SU-DHL-6 (cell line): ENCODE measurements at regions not wholly inside any gene's neighbourhood (a gene's known extent, or its start where the extent isn't known, plus 50 kb on each side); places are given as distances from the start of the nearest gene placed in this dataset.

Experiments
- H2AFZ ChIP-seq: fragments of 200-600 bp; sonication (generic); 2 replicates; pipeline ENCODE4 v1.6.1; 2014; ENCODE audit warnings: low read depth, mild to moderate bottlenecking, moderate library complexity, mixed read lengths, antibody characterized with exemption, low read length; ENCODE audit not compliant: severe bottlenecking
- H3F3A ChIP-seq: fragments of 200-600 bp; shearing (Covaris generic); 2 replicates; pipeline ENCODE4 v1.6.0; 2016; ENCODE audit warnings: antibody characterized with exemption, mild to moderate bottlenecking; ENCODE audit not compliant: insufficient read depth
- H3K27ac ChIP-seq: fragments of 200-600 bp; sonication (generic); 2 replicates; pipeline ENCODE4 v1.5.1; 2016; ENCODE audit warnings: low read depth, mild to moderate bottlenecking, low read length, moderate library complexity, mixed read lengths
- H3K27me3 ChIP-seq: fragments of 200-600 bp; sonication (generic), shearing (Covaris generic); 2 replicates; pipeline ENCODE4 v1.6.0; 2014; ENCODE audit warnings: mild to moderate bottlenecking, low read length
- H3K36me3 ChIP-seq: fragments of 200-600 bp; sonication (generic); 2 replicates; pipeline ENCODE4 v1.6.1; 2014; ENCODE audit warnings: mild to moderate bottlenecking, low read length, mixed read lengths
- H3K4me2 ChIP-seq: fragments of 300-600, 200-600 bp; shearing (Covaris generic), sonication (generic); 2 replicates; pipeline ENCODE4 v1.6.0; 2014; ENCODE audit warnings: low read length, low read depth, mild to moderate bottlenecking; ENCODE audit not compliant: poor library complexity, severe bottlenecking
- H3K4me3 ChIP-seq: fragments of 200-600 bp; sonication (generic); 2 replicates; pipeline ENCODE4 v1.5.1; 2014; ENCODE audit warnings: antibody characterized with exemption, low read length, mild to moderate bottlenecking, mixed read lengths; ENCODE audit not compliant: insufficient read depth, poor library complexity, severe bottlenecking
- H3K79me2 ChIP-seq: fragments of 200-600 bp; sonication (generic); 2 replicates; pipeline ENCODE4 v1.6.1; 2014; ENCODE audit warnings: mild to moderate bottlenecking, low read length, moderate library complexity; ENCODE audit not compliant: insufficient read depth
- H3K9ac ChIP-seq: fragments of 200-600 bp; sonication (generic); 2 replicates; pipeline ENCODE4 v1.7.0; 2014; ENCODE audit warnings: mild to moderate bottlenecking, low read length
- H3K9me2 ChIP-seq: fragments of 200-600 bp; sonication (generic); replicated peaks from 2 replicates; pipeline ENCODE4 v1.6.1; 2014; ENCODE audit warnings: low read length; ENCODE audit not compliant: insufficient read depth
- H3K9me3 ChIP-seq: fragments of 200-600 bp; sonication (generic); 2 replicates; pipeline ENCODE4 v1.6.1; 2014; ENCODE audit warnings: low read length, mixed read lengths; ENCODE audit not compliant: insufficient read depth
- H4K20me1 ChIP-seq: fragments of 200-600 bp; sonication (generic); 2 replicates; pipeline ENCODE4 v1.6.1; 2014; ENCODE audit warnings: low read depth, mild to moderate bottlenecking, antibody characterized with exemption, low read length, moderate library complexity, mixed read lengths
- CTCF ChIP-seq: fragments of 200-600 bp; sonication (generic); IDR thresholded peaks from one replicate; pipeline ENCODE4 v1.5.1; 2017; ENCODE audit warnings: antibody characterized with exemption, mild to moderate bottlenecking, low read length, moderate library complexity; ENCODE audit not compliant: insufficient read depth, poor library complexity, severe bottlenecking
- EZH2phosphoT487 ChIP-seq: fragments of 200-600 bp; sonication (generic), shearing (Covaris generic); conservative IDR thresholded peaks from 2 replicates; pipeline ENCODE4 v1.6.1; 2018; ENCODE audit warnings: mild to moderate bottlenecking, antibody characterized with exemption, low read length, moderate library complexity, mixed read lengths

GRCh38 chr3:4060603-4061002 lies 242.6 kb upstream of the SETMAR start:
- Histone ChIP-seq H3K4me2 (no peak overlapping the region), H3K4me3 (no peak overlapping the region), H2AFZ (no peak overlapping the region), H3K9me3 (no peaks in the 10 kb centered on the region), H3K36me3 (no peaks in the 10 kb centered on the region), H3K9ac (no peak overlapping the region), H3F3A (no peaks in the 10 kb centered on the region), H3K9me2 (no peaks in the 10 kb centered on the region), H3K27ac (no peak overlapping the region), H3K27me3 (no peaks in the 10 kb centered on the region), H4K20me1 (no peaks in the 10 kb centered on the region), H3K79me2 (no peaks in the 10 kb centered on the region)
- TF ChIP-seq EZH2phosphoT487: no peak
- no peak for TF ChIP-seq CTCF

GRCh38 chr3:4061195-4061594 lies 242.0 kb upstream of the SETMAR start:
- H3K79me2 ChIP-seq: no peaks in the 10 kb centered on the region
- H2AFZ ChIP-seq: no peak overlapping the region
- TF ChIP-seq EZH2phosphoT487: no peak
- TF ChIP-seq CTCF: no peak
- H3F3A ChIP-seq: no peaks in the 10 kb centered on the region
- H3K9ac ChIP-seq: no peak overlapping the region
- H3K9me2 ChIP-seq: no peaks in the 10 kb centered on the region
- H3K36me3 ChIP-seq: no peaks in the 10 kb centered on the region
- H4K20me1 ChIP-seq: no peaks in the 10 kb centered on the region
- H3K4me3 ChIP-seq: no peak overlapping the region
- H3K27me3 ChIP-seq: no peaks in the 10 kb centered on the region
- no peaks in the 10 kb centered on the region for H3K9me3 ChIP-seq
- no peak overlapping the region for H3K27ac ChIP-seq
- H3K4me2 ChIP-seq: no peak overlapping the region

- H3K36me3 ChIP-seq: no peaks in the 10 kb centered on the region
- no peak overlapping the region for H2AFZ ChIP-seq
- no peaks in the 10 kb centered on the region for H3K9me2 ChIP-seq
- H4K20me1 ChIP-seq: no peaks in the 10 kb centered on the region
- H3K27me3 ChIP-seq: no peaks in the 10 kb centered on the region
- H3K79me2 ChIP-seq: no peaks in the 10 kb centered on the region
- H3F3A ChIP-seq: no peaks in the 10 kb centered on the region
- TF ChIP-seq EZH2phosphoT487 (no peak), CTCF (no peak)
- H3K27ac ChIP-seq: no peak overlapping the region
- H3K4me2 ChIP-seq: no peak overlapping the region
- no peak overlapping the region for H3K4me3 ChIP-seq
- no peak overlapping the region for H3K9ac ChIP-seq
- no peaks in the 10 kb centered on the region for H3K9me3 ChIP-seq
Observed at GRCh38 chr3:4061783-4062360, 241.3 kb upstream of the SETMAR start.
